ENCODE measurements at regions not wholly inside any gene's neighbourhood (a gene's known extent, or its start where the extent isn't known, plus 50 kb on each side); places are given as distances from the start of the nearest gene placed in this dataset.

DNA sequence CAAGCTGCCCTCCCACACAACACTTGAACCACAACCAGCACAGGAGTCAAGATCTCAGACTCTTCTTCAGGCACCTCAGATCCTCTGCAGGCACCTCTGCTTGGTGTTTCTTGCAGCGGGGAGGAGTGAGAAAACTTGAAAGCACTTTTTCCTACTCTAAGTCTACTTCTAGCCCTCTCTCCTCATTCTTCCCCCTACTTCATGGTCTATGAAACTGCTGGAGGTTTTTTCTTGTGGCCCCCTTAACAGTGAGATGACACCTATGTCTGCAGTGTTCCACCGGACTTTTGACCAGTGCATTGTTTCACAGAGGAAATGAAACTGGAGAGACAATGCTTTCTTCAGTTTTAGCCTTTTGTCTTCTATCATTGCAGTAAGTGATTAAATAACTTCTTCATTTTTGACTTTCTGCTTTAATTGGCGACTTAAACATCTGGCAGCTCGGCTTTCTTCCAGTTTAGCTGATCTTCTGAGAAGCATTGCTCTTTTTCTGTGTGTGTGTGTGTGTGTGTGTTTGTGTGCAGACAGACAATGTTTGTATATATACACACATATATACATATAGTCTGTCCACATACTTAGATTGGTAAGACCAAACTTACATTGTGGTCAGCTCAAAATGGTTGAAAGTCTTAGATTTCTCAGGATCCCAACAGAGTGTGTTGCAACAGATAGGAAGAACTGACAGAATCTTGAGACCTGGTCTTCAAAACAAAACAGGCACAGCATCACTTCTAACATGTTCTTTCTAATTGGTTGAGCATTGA is 1474.0 kb upstream of the TMEFF2 start:
- TF ChIP-seq CTCF (IDR thresholded peaks at IDR 0.05) (no peak), BHLHE40 (IDR thresholded peaks at IDR 0.05; ENCODE audit: low read depth, low read length) (no peak), JUN (IDR thresholded peaks at IDR 0.05) (no peak), EHF (CRISPR knock-in tag; IDR thresholded peaks at IDR 0.05) (no peak), EP300 (IDR thresholded peaks at IDR 0.05) (no peak)
